ENCODE measurements at regions not wholly inside any gene's neighbourhood (a gene's known extent, or its start where the extent isn't known, plus 50 kb on each side); places are given as distances from the start of the nearest gene placed in this dataset.

- H3K27ac ChIP-seq (ENCODE audit: low read depth, low read length) = no peak overlapping the region
These were observed 411.6 kb upstream of the CADM2 start for GRCh38 chr3:84547207-84547606.

More at GRCh38 chr3:84547207-84547606, 411.6 kb upstream of the CADM2 start:
- POLR2A ChIA-PET (ENCODE audit: partially characterized antibody) = no interaction called here
- no peaks in the 10 kb centered on the region for H3K36me3 ChIP-seq (ENCODE audit: control insufficient read depth in 2 of 4, insufficient read depth in 4 of 4, low read length in 3 of 4)
- no peak overlapping the region for H3K23ac ChIP-seq (ENCODE audit: insufficient read length)
- H3K9me3 ChIP-seq (ENCODE audit: insufficient read depth in 2 of 2, low read depth in 1 of 2, low read length in 1 of 2) = no peaks in the 10 kb centered on the region
- no peak overlapping the region for H3K18ac ChIP-seq (ENCODE audit: extremely low read depth, low read length)
- 92% methylated on average over 3 of the region's 3 CpGs; no CpG with 5 or more reads in 1 of the 2 experiments for WGBS, 2 experiments (ENCODE audit: extremely low coverage in 1 of 2, insufficient coverage in 1 of 2, insufficient read length in 1 of 2, insufficient replicate concordance in 2 of 2, low coverage in 1 of 2, low lambda C conversion rate in 2 of 2, missing lambda C conversion rate in 1 of 2)
- H4K5ac ChIP-seq (ENCODE audit: insufficient read length, low read depth, low read length) = no peak overlapping the region
- DNase-seq (ENCODE audit: low read depth in 1 of 2, low spot score in 2 of 2) (no peak), FAIRE-seq (no peak)
- H3K4me1 ChIP-seq (replicated peaks in 1 of 4; ENCODE audit: control insufficient read depth in 3 of 4, insufficient read depth in 4 of 4, low read length in 3 of 4) = peaks cover 0 to 5% (median 0%) of the 10 kb centered on the region in 4 experiments; a peak in 3 of 7 replicates
- H2BK120ac ChIP-seq (replicated peaks; ENCODE audit: low read depth, low read length) = no peak overlapping the region
- CTCF ChIA-PET (ENCODE audit: partially characterized antibody) = interaction anchor here (0.7 to 1.8 kb wide), 19 partner anchors 10 to 815 kb away, joined by 3 to 10 read pairs (median 3); no protein-coding TSS in a partner anchor
- no peaks in the 10 kb centered on the region for H3K79me1 ChIP-seq (ENCODE audit: low read depth, low read length)
- H3K4me3 ChIP-seq (ENCODE audit: extremely low read depth in 1 of 4, insufficient read depth in 2 of 4, low read depth in 3 of 4, low read length in 4 of 4) = no peak overlapping the region
- H3K23me2 ChIP-seq (ENCODE audit: low read depth, low read length) = no peaks in the 10 kb centered on the region
- no peaks in the 10 kb centered on the region for H4K20me1 ChIP-seq (replicated peaks in 1 of 2; ENCODE audit: control insufficient read depth in 1 of 2, insufficient read depth in 2 of 2, low read length in 2 of 2)
- no peak overlapping the region for H3K4me2 ChIP-seq (ENCODE audit: insufficient read depth in 1 of 2, low read depth in 2 of 2, low read length in 2 of 2)
- no peak overlapping the region for H2AFZ ChIP-seq (ENCODE audit: low read length)
- H2BK15ac ChIP-seq (ENCODE audit: low read length) = no peak overlapping the region
- no peaks in the 10 kb centered on the region for H3K79me2 ChIP-seq (ENCODE audit: control insufficient read depth in 1 of 2, insufficient read depth in 2 of 2, low read length in 2 of 2)
- H3K27me3 ChIP-seq (replicated peaks in 1 of 4; ENCODE audit: control insufficient read depth in 3 of 4, extremely low read depth in 1 of 4, insufficient read depth in 3 of 4, low read length in 3 of 4) = no peaks in the 10 kb centered on the region
- no peak overlapping the region for H3K14ac ChIP-seq (ENCODE audit: insufficient read length)
- no peak overlapping the region for H4K91ac ChIP-seq (replicated peaks; ENCODE audit: insufficient read length, low read length)
- no peak overlapping the region for H2AK5ac ChIP-seq (ENCODE audit: low read depth, low read length)
- H3K4ac ChIP-seq (replicated peaks; ENCODE audit: insufficient read length, low read depth, low read length) = no peak overlapping the region
- no peak overlapping the region for H3K56ac ChIP-seq (replicated peaks; ENCODE audit: insufficient read length, low read depth, low read length)
- H4K8ac ChIP-seq (ENCODE audit: extremely low read depth, insufficient read depth, low read length) = no peak overlapping the region
- no peak overlapping the region for H2BK20ac ChIP-seq (ENCODE audit: low read length)
- no peak overlapping the region for H3K9ac ChIP-seq (replicated peaks in 1 of 4; ENCODE audit: extremely low read depth in 1 of 4, low read depth in 3 of 4, low read length in 3 of 4)
- no peak overlapping the region for H2BK5ac ChIP-seq (ENCODE audit: low read depth, low read length)
- H2BK12ac ChIP-seq (ENCODE audit: low read depth, low read length) = no peak overlapping the region
- TF ChIP-seq JUND (IDR thresholded peaks at IDR 0.05; ENCODE audit: low read length) = peak; percentile 74
- TF ChIP-seq HDAC2 (IDR thresholded peaks at IDR 0.05; ENCODE audit: borderline replicate concordance in 1 of 2, low read depth in 2 of 2, low read length in 2 of 2) = no peak
- TF ChIP-seq YY1 (IDR thresholded peaks at IDR 0.05; ENCODE audit: low read depth, low read length) = no peak
